ENCODE measurements at regions not wholly inside any gene's neighbourhood (a gene's known extent, or its start where the extent isn't known, plus 50 kb on each side); places are given as distances from the start of the nearest gene placed in this dataset.

- no peak for TF ChIP-seq TSHZ1 (tag by site-specific recombination; IDR thresholded peaks at IDR 0.05; ENCODE audit: borderline replicate concordance)
- no peak for TF ChIP-seq ZNF132 (tag by site-specific recombination; IDR thresholded peaks at IDR 0.05; ENCODE audit: borderline replicate concordance)
- TF ChIP-seq ZNF394 (tag by site-specific recombination; IDR thresholded peaks at IDR 0.05; ENCODE audit: borderline replicate concordance): no peak
- no peak for TF ChIP-seq ZNF792 (tag by site-specific recombination; IDR thresholded peaks at IDR 0.05)
- no peak for TF ChIP-seq PRDM6 (tag by site-specific recombination; IDR thresholded peaks at IDR 0.05)
- TF ChIP-seq KLF9 (tag by site-specific recombination; IDR thresholded peaks at IDR 0.05; ENCODE audit: low read depth): no peak
- no peak for TF ChIP-seq ZNF140 (tag by site-specific recombination; IDR thresholded peaks at IDR 0.05)
Observed at GRCh38 chr13:67474115-67474514, 244.0 kb upstream of the PCDH9 start (continued).

GRCh38 chr13:67469623-67470022 lies 239.5 kb upstream of the PCDH9 start:
- no peak overlapping the region for H3K4me3 ChIP-seq (ENCODE audit: low read depth, low read length)
- ChIA-PET CTCF (no interaction called here), POLR2A (no interaction called here)
- no peaks in the 10 kb centered on the region for H3K9me3 ChIP-seq (ENCODE audit: control insufficient read depth, insufficient read depth, low read depth, low read length)
- TF ChIP-seq TRIM28 (IDR thresholded peaks at IDR 0.05; ENCODE audit: borderline replicate concordance, low read length) (0 out of 2 replicates have a peak, but pooled peaks have one; percentile 27), GLI2 (tag by site-specific recombination; IDR thresholded peaks at IDR 0.05; ENCODE audit: borderline replicate concordance, low read depth) (no peak), ZNF514 (tag by site-specific recombination; IDR thresholded peaks at IDR 0.05) (no peak), ZNF791 (tag by site-specific recombination; IDR thresholded peaks at IDR 0.05) (no peak), SETDB1 (IDR thresholded peaks at IDR 0.05; ENCODE audit: insufficient read length, low read length) (peak; percentile 93), SALL2 (tag by site-specific recombination; IDR thresholded peaks at IDR 0.05; ENCODE audit: borderline replicate concordance) (no peak), SP3 (tag by site-specific recombination; IDR thresholded peaks at IDR 0.05) (no peak), ZEB2 (tag by site-specific recombination; IDR thresholded peaks at IDR 0.05) (no peak), ZNF2 (tag by site-specific recombination; IDR thresholded peaks at IDR 0.05) (no peak), ZNF560 (tag by site-specific recombination; IDR thresholded peaks at IDR 0.05; ENCODE audit: borderline replicate concordance) (no peak), ZFHX2 (tag by site-specific recombination; conservative IDR thresholded peaks at IDR 0.05) (no peak)
- no peaks in the 10 kb centered on the region for H3K4me1 ChIP-seq (ENCODE audit: control insufficient read depth, insufficient read depth, low read length)
- no peaks in the 10 kb centered on the region for H3K36me3 ChIP-seq (ENCODE audit: control insufficient read depth in 2 of 2, insufficient read depth in 1 of 2, low read length in 2 of 2)
- no peak overlapping the region for H3K27ac ChIP-seq (ENCODE audit: extremely low read depth, low read depth, low read length)

GRCh38 chr13:67466569-67466968 lies 236.4 kb upstream of the PCDH9 start:
- Histone ChIP-seq H3K9me3 (ENCODE audit: control insufficient read depth, insufficient read depth, low read depth, low read length) (no peaks in the 10 kb centered on the region), H3K4me3 (ENCODE audit: low read depth, low read length) (no peak overlapping the region), H3K27ac (ENCODE audit: extremely low read depth, low read depth, low read length) (no peak overlapping the region), H3K4me1 (ENCODE audit: control insufficient read depth, insufficient read depth, low read length) (no peaks in the 10 kb centered on the region), H3K36me3 (ENCODE audit: control insufficient read depth in 2 of 2, insufficient read depth in 1 of 2, low read length in 2 of 2) (no peaks in the 10 kb centered on the region)
- CTCF ChIA-PET: no interaction called here
- TF ChIP-seq ZNF335 (tag by site-specific recombination; conservative IDR thresholded peaks at IDR 0.05) (no peak), KLF7 (tag by site-specific recombination; IDR thresholded peaks at IDR 0.05; ENCODE audit: borderline replicate concordance) (no peak), ZNF600 (tag by site-specific recombination; IDR thresholded peaks at IDR 0.05) (no peak), ZNF626 (tag by site-specific recombination; IDR thresholded peaks at IDR 0.05) (no peak), ZFP41 (tag by site-specific recombination; IDR thresholded peaks at IDR 0.05; ENCODE audit: borderline replicate concordance) (no peak), KLF16 (tag by site-specific recombination; IDR thresholded peaks at IDR 0.05) (no peak), ZNF776 (tag by site-specific recombination; IDR thresholded peaks at IDR 0.05; ENCODE audit: borderline replicate concordance) (no peak), ZNF548 (tag by site-specific recombination; IDR thresholded peaks at IDR 0.05) (no peak)
- POLR2A ChIA-PET: no interaction called here
